Neural crest cell (in vitro differentiated cells): ENCODE measurements at regions not wholly inside any gene's neighbourhood (a gene's known extent, or its start where the extent isn't known, plus 50 kb on each side); places are given as distances from the start of the nearest gene placed in this dataset.

Experiments used
- DNase-seq: peaks from one replicate; pipeline ENCODE4 v3.0.0; 2021; ENCODE audit warnings: low read depth, mixed read lengths, low spot score
- H3K27ac Mint-ChIP-seq: one replicate; pipeline ENCODE4 v1.8.0; 2021; ENCODE audit warnings: mild to moderate bottlenecking, mixed read lengths; ENCODE audit not compliant: unreplicated experiment
- H3K27me3 Mint-ChIP-seq: 2 replicates; pipeline ENCODE4 v1.8.0; 2021; ENCODE audit warnings: low read depth, mild to moderate bottlenecking, mixed read lengths
- H3K36me3 Mint-ChIP-seq: 2 replicates; pipeline ENCODE4 v1.8.0; 2021; ENCODE audit warnings: low read depth, mild to moderate bottlenecking, mixed read lengths
- H3K4me1 Mint-ChIP-seq: 2 replicates; pipeline ENCODE4 v1.8.0; 2021; ENCODE audit warnings: mixed read lengths
- H3K4me3 Mint-ChIP-seq: one replicate; pipeline ENCODE4 v1.8.0; 2021; ENCODE audit warnings: mild to moderate bottlenecking, mixed read lengths
- H3K9me3 Mint-ChIP-seq: 2 replicates; pipeline ENCODE4 v1.8.0; 2021; ENCODE audit warnings: mixed read lengths
- TF ChIP-seq, protein P1 (sequence below): fragments of 200-600 bp; sonication (generic); conservative IDR thresholded peaks from 2 replicates; pipeline ENCODE4 v1.5.0; 2021; ENCODE audit warnings: antibody characterized with exemption, mild to moderate bottlenecking

DNA sequence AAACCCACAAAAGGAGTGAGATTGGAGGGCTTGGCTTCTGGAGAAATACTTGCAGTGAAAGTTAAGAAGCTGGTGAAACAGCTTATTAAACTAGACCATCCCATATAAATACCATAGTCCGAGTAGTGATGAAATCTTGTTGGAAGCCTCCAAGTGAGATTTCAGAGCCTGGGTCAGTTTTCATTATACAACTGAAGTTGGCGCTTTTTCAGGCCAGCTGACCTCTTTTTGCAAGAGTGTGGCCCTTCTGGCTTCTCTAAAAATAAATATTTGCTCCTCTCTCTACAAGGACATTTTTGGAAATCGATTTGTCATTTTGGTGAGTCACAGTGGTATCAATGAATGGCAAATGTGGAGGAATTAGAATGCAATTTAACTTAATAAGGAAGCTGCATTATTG is 51.2 kb upstream of the THRB start:
- Mint-ChIP-seq H3K27ac (no peak overlapping the region), H3K4me3 (no peak overlapping the region), H3K4me1 (no peaks in the 10 kb centered on the region), H3K9me3 (no peaks in the 10 kb centered on the region), H3K27me3 (no peaks in the 10 kb centered on the region), H3K36me3 (no peaks in the 10 kb centered on the region)
- TF ChIP-seq, protein P1, sequence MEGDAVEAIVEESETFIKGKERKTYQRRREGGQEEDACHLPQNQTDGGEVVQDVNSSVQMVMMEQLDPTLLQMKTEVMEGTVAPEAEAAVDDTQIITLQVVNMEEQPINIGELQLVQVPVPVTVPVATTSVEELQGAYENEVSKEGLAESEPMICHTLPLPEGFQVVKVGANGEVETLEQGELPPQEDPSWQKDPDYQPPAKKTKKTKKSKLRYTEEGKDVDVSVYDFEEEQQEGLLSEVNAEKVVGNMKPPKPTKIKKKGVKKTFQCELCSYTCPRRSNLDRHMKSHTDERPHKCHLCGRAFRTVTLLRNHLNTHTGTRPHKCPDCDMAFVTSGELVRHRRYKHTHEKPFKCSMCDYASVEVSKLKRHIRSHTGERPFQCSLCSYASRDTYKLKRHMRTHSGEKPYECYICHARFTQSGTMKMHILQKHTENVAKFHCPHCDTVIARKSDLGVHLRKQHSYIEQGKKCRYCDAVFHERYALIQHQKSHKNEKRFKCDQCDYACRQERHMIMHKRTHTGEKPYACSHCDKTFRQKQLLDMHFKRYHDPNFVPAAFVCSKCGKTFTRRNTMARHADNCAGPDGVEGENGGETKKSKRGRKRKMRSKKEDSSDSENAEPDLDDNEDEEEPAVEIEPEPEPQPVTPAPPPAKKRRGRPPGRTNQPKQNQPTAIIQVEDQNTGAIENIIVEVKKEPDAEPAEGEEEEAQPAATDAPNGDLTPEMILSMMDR: no peak
- DNase-seq: no peak

DNA sequence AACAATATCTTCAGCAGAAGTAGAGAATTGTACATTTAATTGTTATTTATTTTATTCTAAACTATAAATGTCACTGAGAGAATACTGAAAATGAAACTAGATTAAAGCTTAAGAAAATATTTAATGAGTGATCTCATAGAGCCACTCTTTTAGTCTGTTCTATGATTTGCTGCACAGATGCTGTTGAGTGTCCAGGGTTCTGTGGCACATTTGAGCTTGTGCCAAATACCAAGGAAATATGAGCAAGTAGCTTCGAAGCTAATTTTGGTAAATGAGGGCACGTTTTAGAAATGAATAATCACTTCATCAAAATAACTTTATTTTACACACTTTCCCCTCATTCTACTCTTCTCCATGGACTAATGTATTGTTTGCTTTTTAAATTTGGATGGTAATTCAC is 53.6 kb upstream of the THRB start:
- H3K27ac Mint-ChIP-seq: no peak overlapping the region
- H3K27me3 Mint-ChIP-seq: no peaks in the 10 kb centered on the region
- H3K4me1 Mint-ChIP-seq: no peaks in the 10 kb centered on the region
- TF ChIP-seq, protein P1: no peak
- H3K9me3 Mint-ChIP-seq: no peaks in the 10 kb centered on the region
- H3K4me3 Mint-ChIP-seq: no peak overlapping the region
- DNase-seq: no peak
- no peaks in the 10 kb centered on the region for H3K36me3 Mint-ChIP-seq

DNA sequence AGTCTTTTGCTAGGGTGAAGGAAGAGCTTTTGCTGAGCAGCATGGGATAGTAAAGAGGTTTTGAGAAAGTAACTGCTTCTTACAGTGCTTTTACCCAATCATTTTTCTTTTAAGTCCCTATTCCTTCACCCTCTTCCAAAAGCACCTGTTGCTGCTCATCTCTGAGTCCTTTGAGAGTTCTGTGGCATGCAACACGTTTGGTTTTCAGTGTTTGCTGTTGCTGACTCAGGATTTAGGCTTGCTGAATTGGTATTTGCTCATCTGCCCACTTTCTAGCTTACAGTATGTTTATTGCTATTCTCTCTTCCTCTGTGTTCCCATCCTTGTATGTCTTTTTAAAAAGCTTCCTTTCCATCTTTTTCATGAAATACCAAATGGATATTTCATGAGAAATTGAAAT is 55.9 kb upstream of the THRB start:
- Mint-ChIP-seq H3K9me3 (no peaks in the 10 kb centered on the region), H3K4me1 (no peaks in the 10 kb centered on the region), H3K36me3 (no peaks in the 10 kb centered on the region), H3K27ac (no peak overlapping the region), H3K4me3 (no peak overlapping the region), H3K27me3 (no peaks in the 10 kb centered on the region)
- TF ChIP-seq, protein P1: no peak
- no peak for DNase-seq

DNA sequence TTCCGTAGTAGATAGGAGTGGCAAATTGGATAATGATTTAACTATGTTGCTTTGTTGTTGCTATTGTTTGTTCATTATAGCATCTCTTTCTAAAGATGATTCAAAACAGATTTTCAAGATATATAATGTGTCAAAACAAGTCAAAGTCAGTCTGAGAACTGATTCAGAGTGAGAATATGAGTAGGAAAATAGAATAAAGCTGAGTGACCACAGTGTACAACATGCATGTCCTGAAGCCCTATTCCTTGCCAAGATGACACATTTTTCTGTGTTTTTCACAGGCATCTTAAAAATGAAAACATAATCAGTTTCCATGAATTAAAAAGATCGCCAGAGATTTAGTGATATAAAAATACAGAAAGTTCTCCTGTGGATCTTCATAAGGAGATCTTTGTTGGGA is 57.0 kb upstream of the THRB start:
- TF ChIP-seq, protein P1: no peak
- DNase-seq: no peak
- H3K27ac Mint-ChIP-seq: no peak overlapping the region
- H3K9me3 Mint-ChIP-seq: no peaks in the 10 kb centered on the region
- no peaks in the 10 kb centered on the region for H3K36me3 Mint-ChIP-seq
- no peaks in the 10 kb centered on the region for H3K27me3 Mint-ChIP-seq
- no peaks in the 10 kb centered on the region for H3K4me1 Mint-ChIP-seq
- H3K4me3 Mint-ChIP-seq: no peak overlapping the region

DNA sequence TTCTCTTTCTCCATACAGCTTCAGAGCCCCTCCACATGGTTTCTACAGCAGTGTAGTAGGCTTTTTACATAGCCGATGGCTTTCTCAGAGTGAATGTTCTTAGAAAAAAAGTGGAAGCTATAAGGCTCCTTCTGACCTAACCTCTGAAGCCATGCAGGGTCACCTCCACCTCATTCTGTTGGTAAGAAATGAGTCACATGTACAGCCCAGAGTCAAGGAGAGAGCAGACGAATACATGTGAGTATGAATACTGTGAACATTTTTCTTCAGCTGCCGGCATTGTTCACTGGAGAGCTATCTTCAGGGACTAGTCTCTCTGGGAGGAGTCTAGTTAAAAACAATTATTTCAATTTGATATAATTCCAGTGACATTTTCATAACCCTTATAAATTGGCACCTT is 68.2 kb upstream of the THRB start:
- H3K36me3 Mint-ChIP-seq: no peaks in the 10 kb centered on the region
- H3K27me3 Mint-ChIP-seq: no peaks in the 10 kb centered on the region
- DNase-seq: no peak
- H3K27ac Mint-ChIP-seq: no peak overlapping the region
- no peak overlapping the region for H3K4me3 Mint-ChIP-seq
- peaks cover 7% of the 10 kb centered on the region for H3K9me3 Mint-ChIP-seq
- H3K4me1 Mint-ChIP-seq: no peaks in the 10 kb centered on the region
- TF ChIP-seq, protein P1: no peak

DNA sequence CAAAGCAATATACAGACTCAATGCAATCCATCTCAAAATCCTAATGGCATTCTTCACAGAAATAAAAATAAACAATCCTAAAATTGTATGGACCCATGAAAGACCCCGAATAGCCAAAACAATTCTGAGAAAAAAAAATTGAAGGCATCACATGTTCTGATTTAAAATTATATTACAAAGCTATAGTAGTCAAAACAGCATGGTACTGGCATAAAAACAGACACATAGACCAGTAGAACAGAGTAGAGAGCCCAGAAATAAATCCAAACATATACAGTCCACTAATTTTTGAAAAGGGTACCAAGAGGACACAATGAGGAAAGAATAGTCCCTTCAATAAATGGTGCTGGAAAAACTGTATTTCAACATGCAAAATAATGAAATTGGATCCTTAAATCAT is 70.4 kb upstream of the THRB start:
- H3K27ac Mint-ChIP-seq: no peak overlapping the region
- no peaks in the 10 kb centered on the region for H3K36me3 Mint-ChIP-seq
- no peaks in the 10 kb centered on the region for H3K4me1 Mint-ChIP-seq
- DNase-seq: no peak
- no peak overlapping the region for H3K4me3 Mint-ChIP-seq
- peaks cover 7% of the 10 kb centered on the region for H3K27me3 Mint-ChIP-seq
- peaks cover 7% of the 10 kb centered on the region for H3K9me3 Mint-ChIP-seq
- TF ChIP-seq, protein P1: no peak
